HG02852 (cell line): ENCODE measurements at regions not wholly inside any gene's neighbourhood (a gene's known extent, or its start where the extent isn't known, plus 50 kb on each side); places are given as distances from the start of the nearest gene placed in this dataset.

Experiments used
- ATAC-seq: cut with Tn5 transposase; IDR thresholded peaks from one replicate; pipeline ENCODE4 v1.9.1; 2021; ENCODE audit warnings: mild to moderate bottlenecking, moderate library complexity; ENCODE audit not compliant: unreplicated experiment

- no peak for ATAC-seq
These were observed 1558.5 kb upstream of the TMEM132C start for GRCh38 chr12:126708492-126708896.

- ATAC-seq, result no peak
These were observed 1548.6 kb upstream of the TMEM132C start for GRCh38 chr12:126718365-126718764.

- no peak for ATAC-seq
These were observed 1546.9 kb upstream of the TMEM132C start for GRCh38 chr12:126719912-126720705.

- ATAC-seq, result no peak
These were observed 1540.3 kb upstream of the TMEM132C start for GRCh38 chr12:126726481-126727217.

DNA sequence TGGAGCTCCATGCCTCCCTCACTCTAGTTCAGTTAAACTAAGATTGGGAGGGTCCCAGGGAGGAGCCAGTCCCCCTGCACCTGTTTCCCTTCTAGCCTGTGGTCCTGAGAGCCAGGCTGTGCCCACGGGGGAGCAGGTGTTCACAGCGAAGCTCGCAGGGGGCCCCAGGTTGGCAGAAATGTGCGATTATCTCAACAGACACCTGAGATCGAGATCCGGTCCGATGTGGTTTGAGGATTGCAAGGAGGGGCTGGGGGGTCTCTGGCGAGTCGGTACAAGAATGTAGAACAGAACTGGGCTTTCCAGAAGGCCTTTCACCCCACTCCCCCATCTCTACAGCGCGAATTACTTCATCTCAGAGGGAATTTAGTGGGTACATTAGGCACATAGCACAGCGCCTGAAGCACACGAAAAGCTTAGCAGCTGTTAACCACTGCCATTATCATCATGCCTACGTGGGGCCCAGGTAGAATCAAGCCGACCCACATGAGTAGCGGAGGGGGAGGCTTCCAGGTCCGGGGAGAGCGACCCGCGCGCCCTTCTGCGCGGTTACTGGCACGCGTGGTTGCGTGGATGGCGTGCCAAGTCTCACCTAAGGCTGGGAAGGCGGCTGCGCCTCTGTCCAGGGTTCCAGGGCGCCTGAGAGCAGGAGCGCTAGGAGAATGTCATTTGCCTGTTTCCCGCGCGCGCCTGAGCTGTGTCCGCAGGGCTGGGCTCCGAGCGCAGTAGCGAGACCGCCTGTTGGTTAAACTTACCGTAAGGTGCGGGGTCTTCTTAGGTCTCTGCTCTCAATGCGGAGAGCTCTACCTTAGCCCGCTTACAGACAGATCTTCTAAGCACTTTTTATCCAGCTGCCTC is 1539.5 kb upstream of the TMEM132C start:
- no peak for ATAC-seq

DNA sequence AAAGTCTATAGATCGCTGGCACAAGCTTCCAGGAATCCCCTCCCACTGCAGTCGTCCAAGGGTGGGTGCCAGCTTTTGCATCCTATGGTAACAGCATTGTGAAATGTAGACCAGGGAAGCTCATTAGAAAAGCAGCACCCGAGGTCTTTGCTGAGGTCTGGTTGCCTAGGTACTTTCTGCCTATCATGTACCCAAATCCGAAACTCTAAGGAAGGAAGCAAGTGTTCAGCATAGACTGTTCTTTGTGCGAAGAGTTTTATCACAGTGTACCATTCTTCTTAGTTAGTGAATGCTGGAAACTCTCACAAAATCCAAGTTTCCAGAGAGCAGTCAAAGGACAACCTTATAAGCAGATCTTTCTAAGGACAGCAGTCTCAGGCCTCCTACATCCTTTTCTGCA is 1532.7 kb upstream of the TMEM132C start:
- ATAC-seq, result no peak

GRCh38 chr12:126734710-126735109 is 1532.3 kb upstream of the TMEM132C start:
- no peak for ATAC-seq

- ATAC-seq, result no peak
These were observed 1525.3 kb upstream of the TMEM132C start for GRCh38 chr12:126741536-126742240.

GRCh38 chr12:126742241-126742641 is 1524.7 kb upstream of the TMEM132C start:
- no peak for ATAC-seq

DNA sequence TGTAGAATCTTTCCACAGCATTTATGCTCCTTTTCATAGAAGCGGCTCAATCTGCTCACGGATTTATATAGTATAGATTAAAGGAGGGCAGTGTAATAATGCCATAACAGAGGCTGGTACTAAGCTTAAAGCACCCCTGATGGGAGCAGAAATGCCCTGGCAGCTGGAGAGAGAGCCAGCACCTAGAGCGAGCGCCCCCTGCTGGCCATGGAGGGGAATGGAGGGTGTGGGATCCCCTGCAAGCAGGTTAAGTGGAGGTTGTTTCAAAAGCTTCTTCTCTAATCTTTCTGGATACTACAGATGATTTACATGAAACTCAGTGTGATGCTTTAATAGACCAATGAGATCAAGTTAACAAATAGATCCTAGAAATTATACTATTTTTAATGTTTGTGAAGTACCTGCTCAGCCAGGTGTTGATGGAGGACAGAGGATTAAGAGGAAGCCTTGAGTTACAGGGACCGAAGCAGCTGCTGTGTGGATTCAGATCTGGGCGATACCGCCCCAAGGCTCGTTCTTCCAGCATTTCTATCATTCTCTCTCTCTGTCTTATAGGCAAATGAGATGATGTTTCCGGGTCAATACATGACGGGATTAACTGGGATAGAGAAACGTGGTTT is 1519.3 kb upstream of the TMEM132C start:
- no peak for ATAC-seq

GRCh38 chr12:126752021-126752420 is 1514.9 kb upstream of the TMEM132C start:
- no peak for ATAC-seq

- ATAC-seq, result no peak
These were observed 1509.6 kb upstream of the TMEM132C start for GRCh38 chr12:126757326-126757725.

GRCh38 chr12:126760092-126760491 is 1506.9 kb upstream of the TMEM132C start:
- ATAC-seq, result no peak

DNA sequence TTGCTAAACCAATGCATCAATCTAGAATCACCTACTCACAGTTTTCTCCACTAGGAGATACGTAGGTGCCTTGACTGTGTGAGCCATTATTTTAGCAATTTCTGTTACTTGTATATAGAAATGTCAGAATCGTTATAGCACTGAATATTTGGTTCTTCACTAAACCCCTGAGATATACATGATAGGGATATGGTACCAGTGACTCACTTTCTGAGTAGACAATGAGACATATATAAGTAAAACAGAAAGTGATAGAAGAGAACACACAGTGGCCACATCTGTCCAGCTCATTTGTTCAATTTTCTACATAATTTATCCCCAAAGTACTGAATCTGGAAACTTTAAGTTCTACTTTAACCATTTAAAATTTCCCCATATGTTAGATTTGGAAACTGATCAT is 1505.5 kb upstream of the TMEM132C start:
- ATAC-seq, result no peak

- ATAC-seq, result no peak
These were observed 1504.8 kb upstream of the TMEM132C start for GRCh38 chr12:126762150-126762549.

DNA sequence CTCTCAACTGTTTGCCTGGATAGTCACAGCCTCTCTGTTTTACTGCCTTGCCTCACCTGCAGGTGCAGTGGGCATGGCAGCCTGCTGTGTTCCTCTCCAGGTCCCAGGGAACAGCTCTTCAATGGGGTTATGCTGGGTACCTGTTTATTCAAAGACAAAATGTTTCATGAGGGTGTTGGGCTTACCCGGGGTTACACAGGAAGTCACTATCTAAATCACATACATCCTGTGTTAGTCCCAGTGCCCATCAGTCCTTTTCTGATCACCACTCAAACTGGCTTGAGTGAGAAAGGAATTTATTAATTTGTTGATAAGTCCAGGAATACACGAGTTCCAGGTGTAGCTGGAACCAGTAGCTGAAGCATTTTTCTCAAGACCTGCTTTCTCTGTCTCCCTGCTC is 1503.6 kb upstream of the TMEM132C start:
- ATAC-seq, result no peak

GRCh38 chr12:126767334-126767733 is 1499.6 kb upstream of the TMEM132C start:
- no peak for ATAC-seq

- ATAC-seq, result no peak
These were observed 1498.5 kb upstream of the TMEM132C start for GRCh38 chr12:126768517-126768916.

- ATAC-seq, result no peak
These were observed 1496.8 kb upstream of the TMEM132C start for GRCh38 chr12:126770188-126770587.

- ATAC-seq, result peak; percentile 75
These were observed 1494.7 kb upstream of the TMEM132C start for GRCh38 chr12:126772171-126772864.
